GM12891 (cell line): ENCODE measurements at regions not wholly inside any gene's neighbourhood (a gene's known extent, or its start where the extent isn't known, plus 50 kb on each side); places are given as distances from the start of the nearest gene placed in this dataset.

ENCODE experiments used
- DNase-seq: peaks from one replicate; pipeline ENCODE4 v3.0.0; 2011; ENCODE audit warnings: low spot score; ENCODE audit not compliant: insufficient read length
- FAIRE-seq: peaks from 2 replicates; lab custom pipeline; 2011; peaks lifted over from hg19 to GRCh38; lab: Jason Lieb, UNC
- PAX5 ChIP-seq: IDR thresholded peaks from 2 replicates; pipeline ENCODE4 v1.6.1; 2011; ENCODE audit warnings: low read length, moderate library complexity, mild to moderate bottlenecking; ENCODE audit not compliant: insufficient read depth, severe bottlenecking
- POLR2A ChIP-seq: IDR thresholded peaks from 2 replicates; pipeline ENCODE4 v1.6.1; 2011; ENCODE audit warnings: low read depth, low read length, control low read depth
- POLR2AphosphoS5 ChIP-seq: IDR thresholded peaks from 2 replicates; pipeline ENCODE4 v1.6.1; 2011; ENCODE audit warnings: low read depth, low read length, control low read depth
- POU2F2 ChIP-seq: IDR thresholded peaks from 2 replicates; pipeline ENCODE4 v1.6.1; 2011; ENCODE audit warnings: low read depth, mild to moderate bottlenecking, control low read depth, low read length, moderate library complexity
- SPI1 ChIP-seq: IDR thresholded peaks from 2 replicates; pipeline ENCODE4 v1.6.1; 2011; ENCODE audit warnings: low read depth, low read length, control low read depth
- TAF1 ChIP-seq: IDR thresholded peaks from 2 replicates; pipeline ENCODE4 v1.6.1; 2011; ENCODE audit warnings: low read depth, low read length, control low read depth

DNA sequence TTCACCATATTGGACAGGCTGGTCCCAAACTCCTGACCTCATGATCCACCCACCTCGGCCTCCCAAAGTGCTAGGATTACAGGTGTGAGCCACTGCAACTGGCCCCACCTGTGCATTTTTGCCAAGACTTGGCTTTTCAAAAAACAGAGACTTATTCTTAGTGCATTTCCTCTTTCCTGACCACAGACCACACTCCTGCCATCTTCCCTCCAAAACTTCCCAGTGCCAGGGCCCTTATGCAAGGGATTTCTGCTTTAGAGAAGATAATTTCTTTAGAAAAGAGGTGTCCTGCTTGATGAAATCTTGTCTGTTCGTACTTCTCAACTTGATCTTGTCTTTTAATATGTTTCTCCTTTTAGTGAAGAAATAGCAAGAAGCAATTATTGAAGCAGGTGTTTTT, 98.8 kb upstream of the ZNF516 start:
- no peak for FAIRE-seq
- TF ChIP-seq TAF1 (no peak), POLR2AphosphoS5 (no peak), POU2F2 (no peak), POLR2A (no peak), SPI1 (no peak), PAX5 (no peak)
- DNase-seq: no peak

DNA sequence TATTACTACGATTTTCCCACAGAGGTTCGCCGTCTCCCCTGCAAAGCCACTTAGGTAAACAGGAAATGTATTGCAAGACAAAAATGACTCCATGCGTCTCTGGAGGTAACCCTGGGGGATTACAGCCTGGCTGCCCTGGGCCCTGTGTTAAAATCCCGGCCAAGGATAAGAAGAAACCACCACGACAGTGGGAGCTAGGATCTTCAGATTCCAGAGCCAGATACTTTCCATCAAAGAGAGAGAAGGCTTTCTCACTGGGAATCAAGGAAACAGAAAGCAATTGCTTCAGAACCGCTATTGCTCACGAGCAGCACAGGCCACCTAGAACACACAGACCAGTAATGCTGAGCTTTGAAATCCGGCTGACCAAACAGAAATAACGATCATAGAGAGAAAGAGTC, 97.9 kb upstream of the ZNF516 start:
- DNase-seq (no peak), FAIRE-seq (no peak)
- no peak for TF ChIP-seq POU2F2
- TF ChIP-seq PAX5: no peak
- TF ChIP-seq POLR2A: no peak
- no peak for TF ChIP-seq TAF1
- no peak for TF ChIP-seq SPI1
- TF ChIP-seq POLR2AphosphoS5: no peak

DNA sequence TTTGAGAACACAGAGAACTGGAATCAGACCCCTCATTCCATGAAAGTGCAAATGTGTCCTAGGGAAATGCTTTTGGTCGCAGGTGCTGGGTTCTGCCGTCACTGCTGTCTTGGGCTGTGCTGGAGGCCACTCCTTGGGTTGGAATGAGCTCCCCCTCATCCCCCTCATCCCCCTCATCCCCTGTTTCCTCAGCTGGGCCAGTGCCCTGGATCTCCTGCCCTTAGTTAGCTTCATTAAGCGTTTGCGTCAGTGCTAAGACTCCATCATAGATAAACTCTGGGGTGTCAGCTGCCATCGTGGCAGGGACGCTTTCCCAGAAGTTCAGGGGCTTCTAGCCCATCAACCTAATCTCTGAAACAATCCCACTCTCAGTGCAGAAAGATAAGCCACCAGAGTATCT, 97.1 kb upstream of the ZNF516 start:
- no peak for FAIRE-seq
- TF ChIP-seq POLR2A (no peak), POU2F2 (no peak), PAX5 (no peak), POLR2AphosphoS5 (no peak), TAF1 (no peak)
- no peak for DNase-seq

DNA sequence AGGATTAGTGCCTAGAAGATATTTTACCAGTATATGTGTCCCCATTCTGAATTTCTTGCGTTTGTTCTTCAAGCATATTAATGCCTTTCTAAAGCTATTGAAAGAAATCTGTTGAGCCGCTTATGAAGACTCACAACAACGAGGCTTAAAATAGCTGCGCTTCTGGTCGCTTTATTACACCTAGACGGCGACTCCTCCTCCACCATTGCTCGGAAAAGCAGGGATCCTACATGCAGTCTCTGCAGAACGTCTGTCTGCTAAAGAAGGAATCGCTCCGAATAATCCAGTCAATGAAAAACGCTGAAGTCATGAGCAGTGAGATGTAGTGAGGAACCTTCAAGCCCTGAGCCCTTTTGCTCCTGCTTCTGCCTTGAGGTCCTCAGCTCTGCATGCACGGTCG, 94.8 kb upstream of the ZNF516 start:
- no peak for TF ChIP-seq POLR2AphosphoS5
- no peak for TF ChIP-seq PAX5
- no peak for TF ChIP-seq SPI1
- TF ChIP-seq POU2F2: no peak
- no peak for TF ChIP-seq POLR2A
- no peak for TF ChIP-seq TAF1
- FAIRE-seq: no peak
- DNase-seq: no peak

DNA sequence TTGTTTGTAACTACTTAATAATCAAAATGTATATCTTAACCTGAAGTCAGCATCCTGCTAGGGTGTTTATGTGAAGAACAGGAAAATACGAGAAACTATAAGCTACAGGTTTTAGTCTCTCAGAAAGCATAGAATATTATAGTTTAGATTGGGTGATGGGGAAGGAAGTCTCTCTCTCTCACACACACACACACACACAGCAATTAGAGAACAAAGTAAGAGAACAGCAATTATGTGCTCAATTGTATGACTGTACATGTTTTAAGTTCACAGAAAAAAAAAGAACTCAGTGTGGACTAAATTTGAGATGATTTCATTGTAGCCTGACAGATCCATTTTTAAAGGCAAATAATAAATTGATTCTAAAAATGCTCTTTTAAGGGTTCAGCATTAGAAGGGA, 94.3 kb upstream of the ZNF516 start:
- DNase-seq: no peak
- TF ChIP-seq POU2F2: no peak
- no peak for FAIRE-seq

DNA sequence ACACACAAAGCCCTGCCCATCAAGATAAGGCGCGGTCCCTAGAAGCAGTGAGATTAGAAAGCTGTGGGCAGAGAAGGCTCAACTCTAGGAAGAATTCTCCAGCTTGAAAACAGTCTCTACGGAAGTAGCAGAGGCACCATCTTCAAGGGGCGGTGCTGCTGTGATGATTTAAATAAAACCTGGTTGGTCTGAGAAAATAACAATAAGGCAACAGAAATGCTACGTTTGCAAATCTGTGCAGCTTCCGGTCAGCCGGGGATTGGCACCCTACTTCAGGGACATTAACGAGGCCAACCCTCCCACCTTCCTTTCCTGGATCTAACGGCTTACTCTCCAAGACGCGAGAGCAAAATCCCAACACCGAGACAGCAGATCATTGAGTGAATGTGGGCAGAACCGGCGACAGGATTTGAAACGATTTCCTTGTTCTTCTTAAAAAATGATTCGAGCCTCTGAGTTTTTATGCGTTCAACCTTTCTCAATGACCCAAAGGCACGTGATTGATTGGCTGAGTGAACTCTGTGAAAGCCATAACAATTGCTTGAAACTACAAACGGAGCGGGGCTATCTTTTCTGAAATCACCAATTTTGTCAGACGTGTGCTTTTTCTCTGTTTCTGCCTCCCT, 93.7 kb upstream of the ZNF516 start:
- DNase-seq: no peak
- no peak for FAIRE-seq
- TF ChIP-seq POU2F2 (no peak), POLR2A (no peak), POLR2AphosphoS5 (no peak), PAX5 (no peak), TAF1 (no peak), SPI1 (no peak)

GRCh38 chr18:76587879-76588271, 92.8 kb upstream of the ZNF516 start:
- TF ChIP-seq POU2F2: no peak
- TF ChIP-seq POLR2AphosphoS5: no peak
- TF ChIP-seq POLR2A: no peak
- TF ChIP-seq TAF1: no peak
- TF ChIP-seq PAX5: no peak
- TF ChIP-seq SPI1: no peak
- DNase-seq (no peak), FAIRE-seq (no peak)

GRCh38 chr18:76587147-76587878, 92.3 kb upstream of the ZNF516 start:
- no peak for DNase-seq
- no peak for TF ChIP-seq TAF1
- TF ChIP-seq SPI1: no peak
- no peak for TF ChIP-seq POU2F2
- TF ChIP-seq PAX5: no peak
- TF ChIP-seq POLR2A: no peak
- TF ChIP-seq POLR2AphosphoS5: no peak
- FAIRE-seq: no peak

DNA sequence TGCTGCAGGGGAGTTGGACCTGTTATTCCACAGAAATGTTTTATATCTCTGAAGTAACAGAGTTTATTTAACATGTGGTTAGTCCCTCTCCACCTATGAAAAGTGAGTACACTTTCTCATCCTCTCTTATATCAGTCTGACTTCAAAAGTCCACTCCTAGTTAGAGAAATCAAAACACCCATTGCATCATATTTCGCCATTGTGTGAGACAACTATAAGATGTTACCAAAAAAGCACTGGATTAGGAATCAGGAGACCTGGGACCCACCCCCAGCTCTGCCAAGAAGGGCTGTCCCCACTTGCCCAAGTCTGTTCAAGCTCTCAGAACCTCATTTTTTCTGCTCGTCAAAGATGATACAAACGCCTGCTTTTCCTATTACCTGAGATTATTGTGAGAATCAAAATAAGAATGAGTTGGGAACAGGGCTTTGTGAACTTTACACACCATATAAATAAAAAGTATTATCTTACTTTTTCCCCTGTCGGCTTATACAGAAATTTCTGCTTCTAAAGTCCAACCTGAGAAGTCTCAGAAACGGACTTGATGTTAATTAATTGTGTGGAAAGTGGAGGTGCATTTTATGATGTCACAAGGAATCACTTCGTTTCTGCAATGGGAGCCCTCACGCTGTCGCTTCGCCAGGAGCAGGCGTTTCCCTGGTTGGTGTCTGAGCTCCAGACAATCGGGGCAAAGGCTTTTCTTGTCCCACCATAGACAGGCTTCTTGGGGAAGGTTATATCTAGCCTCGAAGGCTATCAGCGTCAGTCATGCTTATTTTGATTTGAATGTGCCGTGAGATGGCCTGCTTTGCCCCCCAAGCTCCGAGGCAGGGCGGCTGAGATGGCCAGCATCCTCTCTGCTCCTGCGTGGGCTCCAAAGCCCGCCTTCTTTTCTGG, 89.6 kb upstream of the ZNF516 start:
- TF ChIP-seq TAF1 (no peak), POLR2A (no peak), SPI1 (no peak), PAX5 (no peak), POU2F2 (no peak), POLR2AphosphoS5 (no peak)
- FAIRE-seq (no peak), DNase-seq (no peak)
